ENCODE measurements at regions not wholly inside any gene's neighbourhood (a gene's known extent, or its start where the extent isn't known, plus 50 kb on each side); places are given as distances from the start of the nearest gene placed in this dataset.

DNA sequence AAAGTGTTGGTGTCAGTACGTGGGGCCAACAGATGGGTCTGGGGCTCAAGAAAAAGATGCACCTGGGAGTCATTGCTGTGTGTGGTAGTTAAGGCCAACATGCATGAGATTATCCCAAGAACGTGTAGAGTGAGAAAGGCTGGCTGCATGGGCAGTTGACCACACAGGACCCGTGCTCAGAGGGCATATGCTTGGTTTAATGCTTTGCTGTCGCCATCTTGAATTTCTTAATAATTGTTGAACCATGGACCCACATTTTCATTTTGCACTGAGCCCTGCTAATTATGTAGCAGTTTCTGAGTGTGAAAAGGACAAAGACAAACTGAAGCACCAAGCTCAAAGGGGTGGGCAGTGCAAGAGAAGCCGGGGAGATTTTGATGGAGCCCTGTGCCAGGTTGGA lies 148.1 kb downstream of the CYP26B1 start:
- no peak for TF ChIP-seq EZH2 (IDR thresholded peaks at IDR 0.05)
- TF ChIP-seq, protein P1, sequence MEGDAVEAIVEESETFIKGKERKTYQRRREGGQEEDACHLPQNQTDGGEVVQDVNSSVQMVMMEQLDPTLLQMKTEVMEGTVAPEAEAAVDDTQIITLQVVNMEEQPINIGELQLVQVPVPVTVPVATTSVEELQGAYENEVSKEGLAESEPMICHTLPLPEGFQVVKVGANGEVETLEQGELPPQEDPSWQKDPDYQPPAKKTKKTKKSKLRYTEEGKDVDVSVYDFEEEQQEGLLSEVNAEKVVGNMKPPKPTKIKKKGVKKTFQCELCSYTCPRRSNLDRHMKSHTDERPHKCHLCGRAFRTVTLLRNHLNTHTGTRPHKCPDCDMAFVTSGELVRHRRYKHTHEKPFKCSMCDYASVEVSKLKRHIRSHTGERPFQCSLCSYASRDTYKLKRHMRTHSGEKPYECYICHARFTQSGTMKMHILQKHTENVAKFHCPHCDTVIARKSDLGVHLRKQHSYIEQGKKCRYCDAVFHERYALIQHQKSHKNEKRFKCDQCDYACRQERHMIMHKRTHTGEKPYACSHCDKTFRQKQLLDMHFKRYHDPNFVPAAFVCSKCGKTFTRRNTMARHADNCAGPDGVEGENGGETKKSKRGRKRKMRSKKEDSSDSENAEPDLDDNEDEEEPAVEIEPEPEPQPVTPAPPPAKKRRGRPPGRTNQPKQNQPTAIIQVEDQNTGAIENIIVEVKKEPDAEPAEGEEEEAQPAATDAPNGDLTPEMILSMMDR (IDR thresholded peaks at IDR 0.05), result no peak

Measured in neural progenitor cell (in vitro differentiated cells).